H1 (cell line): ENCODE measurements at regions not wholly inside any gene's neighbourhood (a gene's known extent, or its start where the extent isn't known, plus 50 kb on each side); places are given as distances from the start of the nearest gene placed in this dataset.

Source experiments
- CTCF ChIA-PET: fragments of 300-600 bp; sonication (Branson Sonifier 250); formaldehyde crosslinking; loops from one replicate; lab custom pipeline; 2021; ENCODE audit not compliant: partially characterized antibody; lab: Charles Lee
- POLR2A ChIA-PET: fragments of 300-600 bp; sonication (Branson Sonifier 250); formaldehyde crosslinking; loops from one replicate; lab custom pipeline; 2021; ENCODE audit warnings: inconsistent platforms; ENCODE audit not compliant: partially characterized antibody; lab: Charles Lee
- DNase-seq, 2 experiments: peaks; one replicate each; pipeline versions ENCODE4 v3.0.0 to v3.0.0-alpha.2; 2010 to 2022; ENCODE audit warnings: low spot score in 2 of 2, low read depth in 1 of 2, mixed read lengths in 1 of 2
- FAIRE-seq: peaks from 2 replicates; lab custom pipeline; 2011; peaks lifted over from hg19 to GRCh38; lab: Jason Lieb, UNC
- H2AFZ ChIP-seq: 2 replicates; pipeline ENCODE4 v1.8.1; 2012; ENCODE audit warnings: low read length, inconsistent platforms
- H2AK5ac ChIP-seq: 2 replicates; pipeline ENCODE4 v1.6.1; 2013; ENCODE audit warnings: low read depth, low read length
- H2BK120ac ChIP-seq: replicated peaks from 2 replicates; pipeline ENCODE3; 2013; ENCODE audit warnings: low read depth, low read length, inconsistent platforms
- H2BK12ac ChIP-seq: 2 replicates; pipeline ENCODE4 v1.6.1; 2013; ENCODE audit warnings: low read depth, low read length
- H2BK15ac ChIP-seq: 2 replicates; pipeline ENCODE4 v1.6.1; 2013; ENCODE audit warnings: low read length
- H2BK20ac ChIP-seq: 2 replicates; pipeline ENCODE4 v1.6.1; 2013; ENCODE audit warnings: low read length
- H2BK5ac ChIP-seq: 2 replicates; pipeline ENCODE4 v1.6.1; 2013; ENCODE audit warnings: low read depth, low read length
- H3K14ac ChIP-seq: 2 replicates; pipeline ENCODE4 v1.6.1; 2013; ENCODE audit warnings: inconsistent platforms; ENCODE audit not compliant: insufficient read length
- H3K18ac ChIP-seq: 2 replicates; pipeline ENCODE4 v1.6.1; 2013; ENCODE audit warnings: low read length; ENCODE audit errors: extremely low read depth
- H3K23ac ChIP-seq: 2 replicates; pipeline ENCODE4 v1.6.1; 2013; ENCODE audit warnings: inconsistent platforms; ENCODE audit not compliant: insufficient read length
- H3K23me2 ChIP-seq: 2 replicates; pipeline ENCODE4 v1.6.1; 2013; ENCODE audit warnings: low read depth, low read length
- H3K27ac ChIP-seq: 2 replicates; pipeline ENCODE4 v1.6.1; 2011; ENCODE audit warnings: low read depth, low read length, inconsistent platforms
- H3K27me3 ChIP-seq, 4 experiments: replicated peaks in 1 of 4; 1 replicate in 1 of 4; 2 replicates in 3 of 4; pipeline versions ENCODE4 v1.6.1 to v1.8.1; 2011 to 2013; ENCODE audit warnings: low read length in 3 of 4, mild to moderate bottlenecking in 3 of 4, inconsistent platforms in 2 of 4, mixed read lengths in 2 of 4, moderate library complexity in 1 of 4; ENCODE audit not compliant: control insufficient read depth in 3 of 4, insufficient read depth in 3 of 4; ENCODE audit errors: extremely low read depth in 1 of 4
- H3K36me3 ChIP-seq, 4 experiments: 2 replicates each; pipeline versions ENCODE4 v1.6.1 to v1.8.1; 2011 to 2013; ENCODE audit warnings: mild to moderate bottlenecking in 4 of 4, low read length in 3 of 4, moderate library complexity in 2 of 4, control low read depth in 1 of 4, inconsistent platforms in 1 of 4; ENCODE audit not compliant: insufficient read depth in 4 of 4, control insufficient read depth in 2 of 4
- H3K4ac ChIP-seq: replicated peaks from 2 replicates; pipeline ENCODE3; 2013; ENCODE audit warnings: low read length, low read depth, mixed read lengths, inconsistent platforms; ENCODE audit not compliant: insufficient read length
- H3K4me1 ChIP-seq, 4 experiments: replicated peaks in 1 of 4; 1 replicate in 1 of 4; 2 replicates in 3 of 4; pipeline versions ENCODE4 v1.6.1 to v1.8.1; 2011 to 2013; ENCODE audit warnings: low read length in 3 of 4, inconsistent platforms in 2 of 4, mixed read lengths in 1 of 4; ENCODE audit not compliant: insufficient read depth in 4 of 4, control insufficient read depth in 3 of 4
- H3K4me2 ChIP-seq, 2 experiments: 2 replicates each; pipeline versions ENCODE4 v1.6.1 to v1.8.1; 2011 to 2013; ENCODE audit warnings: low read depth in 2 of 2, low read length in 2 of 2, control low read depth in 1 of 2, inconsistent platforms in 1 of 2, mild to moderate bottlenecking in 1 of 2; ENCODE audit not compliant: insufficient read depth in 1 of 2
- H3K4me3 ChIP-seq, 4 experiments: fragments of 200-600, 300-600 bp in 1 of 4; sonication (generic), shearing (Covaris generic), sonication (Bioruptor Twin) in 1 of 4; 2 replicates each; pipeline versions ENCODE4 v1.5.1 to v1.8.1; 2011 to 2016; ENCODE audit warnings: low read length in 4 of 4, low read depth in 3 of 4, control low read depth in 2 of 4, inconsistent platforms in 2 of 4, mild to moderate bottlenecking in 2 of 4, mixed read lengths in 1 of 4, moderate library complexity in 1 of 4; ENCODE audit not compliant: insufficient read depth in 2 of 4; ENCODE audit errors: extremely low read depth in 1 of 4
- H3K56ac ChIP-seq: replicated peaks from 2 replicates; pipeline ENCODE3; 2013; ENCODE audit warnings: low read depth, mild to moderate bottlenecking, mixed read lengths, low read length, inconsistent platforms; ENCODE audit not compliant: insufficient read length
- H3K79me1 ChIP-seq: 2 replicates; pipeline ENCODE4 v1.6.1; 2013; ENCODE audit warnings: low read depth, low read length, control low read depth
- H3K79me2 ChIP-seq, 2 experiments: 2 replicates each; pipeline versions ENCODE4 v1.6.1 to v1.8.1; 2012 to 2013; ENCODE audit warnings: low read length in 2 of 2, mild to moderate bottlenecking in 2 of 2, inconsistent platforms in 1 of 2; ENCODE audit not compliant: insufficient read depth in 2 of 2, control insufficient read depth in 1 of 2
- H3K9ac ChIP-seq, 4 experiments: replicated peaks in 1 of 4; 1 replicate in 1 of 4; 2 replicates in 3 of 4; pipeline versions ENCODE4 v1.6.1 to v1.8.1; 2011 to 2013; ENCODE audit warnings: low read depth in 3 of 4, low read length in 3 of 4, control low read depth in 2 of 4, mild to moderate bottlenecking in 2 of 4, moderate library complexity in 2 of 4, inconsistent platforms in 1 of 4; ENCODE audit errors: extremely low read depth in 1 of 4
- H3K9me3 ChIP-seq, 2 experiments: 2 replicates each; pipeline versions ENCODE4 v1.6.1 to v1.8.1; 2012 to 2013; ENCODE audit warnings: mild to moderate bottlenecking in 2 of 2, moderate library complexity in 2 of 2, control low read depth in 1 of 2, inconsistent platforms in 1 of 2, low read depth in 1 of 2, low read length in 1 of 2, mixed read lengths in 1 of 2; ENCODE audit not compliant: insufficient read depth in 2 of 2
- H4K20me1 ChIP-seq, 2 experiments: replicated peaks in 1 of 2; 2 replicates each; pipeline versions ENCODE3 to v1.8.1; 2011 to 2013; ENCODE audit warnings: inconsistent platforms in 2 of 2, low read length in 2 of 2, mild to moderate bottlenecking in 1 of 2; ENCODE audit not compliant: insufficient read depth in 2 of 2, control insufficient read depth in 1 of 2
- H4K5ac ChIP-seq: 2 replicates; pipeline ENCODE4 v1.6.1; 2013; ENCODE audit warnings: low read length, low read depth, mixed read lengths, inconsistent platforms; ENCODE audit not compliant: insufficient read length
- H4K8ac ChIP-seq: 2 replicates; pipeline ENCODE4 v1.8.0; 2013; ENCODE audit warnings: mild to moderate bottlenecking, moderate library complexity, low read length, inconsistent platforms; ENCODE audit not compliant: insufficient read depth; ENCODE audit errors: extremely low read depth
- H4K91ac ChIP-seq: replicated peaks from 2 replicates; pipeline ENCODE3; 2013; ENCODE audit warnings: low read length, mixed read lengths, inconsistent platforms; ENCODE audit not compliant: insufficient read length
- CBX8 ChIP-seq: fragments of 300-800, 300-1000 bp; sonication (generic); IDR thresholded peaks from 2 replicates; pipeline ENCODE4 v1.7.1; 2016; ENCODE audit warnings: low read depth, low read length, borderline replicate concordance
- HDAC2 ChIP-seq, 2 experiments: fragments of 300-600 bp in 1 of 2; sonication (generic) in 1 of 2; IDR thresholded peaks; 2 replicates each; pipeline ENCODE4 v1.6.1; 2011 to 2012; ENCODE audit warnings: low read depth in 2 of 2, low read length in 2 of 2, mild to moderate bottlenecking in 2 of 2, moderate library complexity in 2 of 2, borderline replicate concordance in 1 of 2, inconsistent platforms in 1 of 2
- JUND ChIP-seq: IDR thresholded peaks from 2 replicates; pipeline ENCODE4 v1.6.1; 2011; ENCODE audit warnings: mild to moderate bottlenecking, improper control_type of control experiment, low read length
- NRF1 ChIP-seq: IDR thresholded peaks from 2 replicates; pipeline ENCODE4 v1.6.1; 2011; ENCODE audit warnings: mild to moderate bottlenecking, low read depth, low read length, improper control_type of control experiment
- PHF8 ChIP-seq: fragments of 200-600 bp; sonication (generic); conservative IDR thresholded peaks from 2 replicates; pipeline ENCODE4 v1.7.1; 2012; ENCODE audit warnings: low read depth, mild to moderate bottlenecking, inconsistent platforms, low read length, moderate library complexity
- RFX5 ChIP-seq: IDR thresholded peaks from 2 replicates; pipeline ENCODE4 v1.6.1; 2011; ENCODE audit warnings: low read depth, low read length, improper control_type of control experiment, borderline replicate concordance
- RNF2 ChIP-seq: fragments of 200-900, 300-1000 bp; sonication (generic); IDR thresholded peaks from 2 replicates; pipeline ENCODE4 v1.7.1; 2016; ENCODE audit warnings: borderline replicate concordance, low read depth, mild to moderate bottlenecking, antibody characterized with exemption, low read length; ENCODE audit not compliant: poor library complexity, severe bottlenecking; ENCODE audit errors: missing control alignments
- WGBS, 2 experiments: shearing (Covaris generic) in 1 of 2; methylation state at CpG; one replicate each; pipeline versions ENCODE4 v1.1.6 to v1.1.7; 2013 to 2015; ENCODE audit warnings: low lambda C conversion rate in 2 of 2, mixed read lengths in 2 of 2, inconsistent platforms in 1 of 2, low coverage in 1 of 2, missing lambda C conversion rate in 1 of 2; ENCODE audit not compliant: insufficient replicate concordance in 2 of 2, insufficient coverage in 1 of 2, insufficient read length in 1 of 2; ENCODE audit errors: extremely low coverage in 1 of 2, missing lambda C conversion rate in 1 of 2; 5-methylcytosine and 5-hydroxymethylcytosine counted together
- TF ChIP-seq, protein P1 (sequence below), 3 experiments: IDR thresholded peaks; 1 replicate in 2 of 3; 2 replicates in 1 of 3; pipeline versions ENCODE4 v1.5.1 to v1.6.1; 2011; ENCODE audit warnings: low read length in 3 of 3, mild to moderate bottlenecking in 3 of 3, inconsistent platforms in 2 of 3, low read depth in 1 of 3, moderate library complexity in 1 of 3; ENCODE audit not compliant: insufficient read depth in 1 of 3; ENCODE audit errors: control extremely low read depth in 1 of 3
- TF ChIP-seq, protein P2 (sequence below): IDR thresholded peaks from 2 replicates; pipeline ENCODE4 v1.6.1; 2011; ENCODE audit warnings: low read depth, mild to moderate bottlenecking, low read length; ENCODE audit not compliant: insufficient read depth

DNA sequence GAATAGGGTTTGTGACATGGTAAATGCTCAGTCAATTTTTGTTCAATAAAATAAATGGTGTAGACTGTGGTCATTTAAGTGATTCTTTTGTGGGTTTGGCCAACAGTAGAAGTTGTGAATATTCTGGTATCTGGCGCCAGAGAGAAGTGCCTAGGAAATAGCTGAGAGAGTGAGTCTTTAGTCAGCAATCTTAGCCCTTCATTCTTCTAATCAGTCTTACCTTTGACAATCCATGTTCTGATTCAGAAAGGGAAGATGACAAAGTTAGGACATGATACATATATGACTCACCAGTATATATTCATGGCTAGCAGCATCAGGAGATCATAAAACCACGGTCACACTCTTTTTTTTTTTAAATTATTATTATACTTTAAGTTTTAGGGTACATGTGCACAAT, 141.8 kb upstream of the PCDH18 start:
- Histone ChIP-seq H3K14ac (no peak overlapping the region), H2BK15ac (no peak overlapping the region), H3K79me1 (no peaks in the 10 kb centered on the region), H3K36me3 (no peaks in the 10 kb centered on the region), H3K27me3 (no peaks in the 10 kb centered on the region), H4K20me1 (no peaks in the 10 kb centered on the region), H3K23me2 (no peaks in the 10 kb centered on the region), H3K4me2 (no peak overlapping the region), H3K18ac (no peak overlapping the region), H3K23ac (no peak overlapping the region), H3K9me3 (peaks cover 0 to 1% of the 10 kb centered on the region in 2 experiments; a peak in 1 of 4 replicates), H2BK5ac (no peak overlapping the region), H3K27ac (no peak overlapping the region), H3K4me1 (no peaks in the 10 kb centered on the region), H2AK5ac (no peak overlapping the region), H2BK20ac (no peak overlapping the region), H3K56ac (no peak overlapping the region), H4K8ac (no peak overlapping the region), H3K9ac (no peak overlapping the region), H2BK120ac (no peak overlapping the region), H4K5ac (no peak overlapping the region), H2BK12ac (no peak overlapping the region), H2AFZ (no peak overlapping the region), H3K79me2 (no peaks in the 10 kb centered on the region), H4K91ac (no peak overlapping the region), H3K4me3 (no peak overlapping the region), H3K4ac (no peak overlapping the region)
- ChIA-PET POLR2A (interaction anchor here (0.6 kb wide), 1 partner anchor 754 kb away, joined by 4 read pairs; no protein-coding TSS in a partner anchor), CTCF (no interaction called here)
- DNase-seq (no peak), FAIRE-seq (no peak)
- WGBS, 2 experiments, result 92% methylated on average over 2 of the region's 2 CpGs; no CpG with 5 or more reads in 1 of the 2 experiments
- TF ChIP-seq, protein P1, sequence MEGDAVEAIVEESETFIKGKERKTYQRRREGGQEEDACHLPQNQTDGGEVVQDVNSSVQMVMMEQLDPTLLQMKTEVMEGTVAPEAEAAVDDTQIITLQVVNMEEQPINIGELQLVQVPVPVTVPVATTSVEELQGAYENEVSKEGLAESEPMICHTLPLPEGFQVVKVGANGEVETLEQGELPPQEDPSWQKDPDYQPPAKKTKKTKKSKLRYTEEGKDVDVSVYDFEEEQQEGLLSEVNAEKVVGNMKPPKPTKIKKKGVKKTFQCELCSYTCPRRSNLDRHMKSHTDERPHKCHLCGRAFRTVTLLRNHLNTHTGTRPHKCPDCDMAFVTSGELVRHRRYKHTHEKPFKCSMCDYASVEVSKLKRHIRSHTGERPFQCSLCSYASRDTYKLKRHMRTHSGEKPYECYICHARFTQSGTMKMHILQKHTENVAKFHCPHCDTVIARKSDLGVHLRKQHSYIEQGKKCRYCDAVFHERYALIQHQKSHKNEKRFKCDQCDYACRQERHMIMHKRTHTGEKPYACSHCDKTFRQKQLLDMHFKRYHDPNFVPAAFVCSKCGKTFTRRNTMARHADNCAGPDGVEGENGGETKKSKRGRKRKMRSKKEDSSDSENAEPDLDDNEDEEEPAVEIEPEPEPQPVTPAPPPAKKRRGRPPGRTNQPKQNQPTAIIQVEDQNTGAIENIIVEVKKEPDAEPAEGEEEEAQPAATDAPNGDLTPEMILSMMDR (IDR thresholded peaks at IDR 0.05; ENCODE audit: control extremely low read depth in 1 of 3, insufficient read depth in 1 of 3, low read depth in 1 of 3, low read length in 3 of 3), result no peak
- TF ChIP-seq JUND (no peak), NRF1 (no peak), PHF8 (no peak), CBX8 (no peak), RNF2 (no peak), RFX5 (no peak), HDAC2 (IDR thresholded peaks at IDR 0.05; ENCODE audit: borderline replicate concordance in 1 of 2, low read depth in 2 of 2, low read length in 2 of 2) (no peak)
- TF ChIP-seq, protein P2, sequence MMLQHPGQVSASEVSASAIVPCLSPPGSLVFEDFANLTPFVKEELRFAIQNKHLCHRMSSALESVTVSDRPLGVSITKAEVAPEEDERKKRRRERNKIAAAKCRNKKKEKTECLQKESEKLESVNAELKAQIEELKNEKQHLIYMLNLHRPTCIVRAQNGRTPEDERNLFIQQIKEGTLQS, result no peak
